GM19468 (cell line): ENCODE measurements at regions not wholly inside any gene's neighbourhood (a gene's known extent, or its start where the extent isn't known, plus 50 kb on each side); places are given as distances from the start of the nearest gene placed in this dataset.
A peak's percentile ranks its signal among the peaks of the same experiment; 100 is the strongest.
"Not testable (repeated sequence)": the region's sequence is repeated elsewhere in the genome, so short reads cannot be mapped to it uniquely, and the experiment has no call there.

ENCODE experiments used
- ATAC-seq: cut with Tn5 transposase; IDR thresholded peaks from one replicate; pipeline ENCODE4 v1.9.1; 2021; ENCODE audit warnings: mild to moderate bottlenecking, moderate library complexity, moderate number of reproducible peaks; ENCODE audit not compliant: unreplicated experiment; ENCODE audit errors: extremely low read depth

- peak; percentile 46 for ATAC-seq
Measured at GRCh38 chr2:122758967-122759366, 1003.5 kb downstream of the TSN start.

DNA sequence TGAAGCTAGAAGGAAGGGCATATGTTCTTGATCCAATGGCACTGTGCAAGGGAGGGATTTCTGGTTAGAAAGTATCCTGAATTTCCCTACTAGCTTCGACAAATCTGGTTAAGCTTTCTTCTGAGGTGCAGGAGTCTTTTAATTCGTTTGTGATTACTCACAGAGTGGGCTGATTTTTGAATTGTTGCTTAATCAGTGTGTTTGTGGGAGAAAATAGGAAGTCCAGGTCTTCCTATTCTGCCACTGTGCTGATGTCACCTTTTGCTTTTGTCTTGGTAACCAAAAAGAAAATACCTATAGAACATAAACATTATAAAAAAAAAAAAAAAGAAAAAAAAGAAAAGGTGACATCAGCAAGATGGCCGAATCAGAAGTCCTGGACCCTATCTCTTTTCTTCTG is 1008.6 kb downstream of the TSN start:
- no peak for ATAC-seq

GRCh38 chr2:122780251-122780650 is 1024.8 kb downstream of the TSN start:
- no peak for ATAC-seq

DNA sequence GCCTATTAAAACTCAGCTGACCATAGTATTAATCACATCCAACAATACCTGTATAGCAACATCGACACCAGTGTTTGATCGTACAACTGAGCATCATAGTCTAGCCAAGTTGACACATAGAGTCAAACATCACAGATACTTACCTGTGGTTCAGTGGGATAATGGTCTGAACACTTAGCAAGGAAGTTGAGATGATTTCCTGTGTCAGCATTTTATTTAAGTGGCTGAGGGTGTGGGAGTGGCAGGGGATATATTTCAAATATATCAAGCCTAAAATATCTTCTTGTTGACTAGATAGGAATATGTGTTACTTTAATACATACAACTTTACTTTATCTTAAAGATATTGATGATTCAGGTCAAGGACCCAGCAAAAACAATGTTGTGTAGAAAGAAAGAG is 1038.6 kb downstream of the TSN start:
- ATAC-seq = no peak

DNA sequence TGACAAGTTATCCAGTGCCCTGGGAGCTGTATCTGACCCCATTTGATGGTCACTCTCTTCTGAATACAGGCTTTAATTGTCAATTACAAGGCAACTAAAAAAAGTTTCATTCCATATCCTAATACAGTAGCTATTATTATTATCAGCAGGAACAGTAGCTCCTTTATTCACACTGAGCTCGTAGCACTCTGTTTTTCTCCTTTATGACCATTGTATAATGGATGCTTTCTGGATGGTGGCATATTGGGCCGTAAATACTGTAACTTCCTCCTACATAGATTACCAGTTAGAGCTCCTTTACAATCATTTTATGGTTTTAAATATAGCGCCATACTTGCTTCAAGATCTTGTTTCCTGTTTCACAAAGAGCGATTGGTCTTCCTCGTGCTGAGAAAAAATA is 1040.3 kb downstream of the TSN start:
- ATAC-seq = no peak

DNA sequence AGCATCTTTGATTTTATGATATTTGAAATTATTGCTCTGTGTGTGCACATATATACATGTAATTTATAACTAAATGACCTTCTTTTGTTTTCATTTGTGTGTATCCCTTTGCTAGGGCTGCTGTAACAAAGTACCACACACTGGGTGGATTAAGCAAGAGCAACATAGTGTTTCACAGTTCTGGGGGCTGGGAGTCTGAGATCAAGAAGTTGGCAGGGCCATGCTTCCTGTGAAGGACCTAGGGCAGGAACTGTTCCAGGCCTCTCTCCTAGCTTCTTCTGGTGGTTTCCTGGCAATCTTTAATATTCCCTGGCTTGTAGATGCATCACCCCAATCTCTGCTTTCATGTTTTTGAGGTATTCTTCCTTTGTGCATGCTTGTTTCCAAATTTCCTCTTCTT is 1043.9 kb downstream of the TSN start:
- no peak for ATAC-seq

GRCh38 chr2:122800781-122801180 is 1045.3 kb downstream of the TSN start:
- ATAC-seq = no peak

DNA sequence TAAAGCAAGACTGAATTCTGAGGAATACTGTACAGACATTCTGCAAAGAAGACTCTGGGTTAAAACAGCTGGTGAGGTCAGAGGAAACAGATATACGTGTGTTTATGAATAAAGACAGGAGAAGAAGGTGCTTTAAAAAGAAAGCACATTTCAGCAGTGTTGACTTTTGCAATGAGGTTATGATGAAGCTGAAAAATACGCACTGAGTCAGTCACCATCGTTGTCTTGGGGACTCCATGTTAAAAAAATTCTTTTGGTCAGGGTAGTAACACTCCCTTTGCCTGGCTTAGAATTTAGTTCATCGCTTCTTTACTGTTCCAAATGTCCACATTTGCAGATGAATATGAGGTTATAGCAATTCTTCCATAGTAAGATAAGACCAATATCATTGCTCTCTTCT is 1049.0 kb downstream of the TSN start:
- ATAC-seq = no peak

DNA sequence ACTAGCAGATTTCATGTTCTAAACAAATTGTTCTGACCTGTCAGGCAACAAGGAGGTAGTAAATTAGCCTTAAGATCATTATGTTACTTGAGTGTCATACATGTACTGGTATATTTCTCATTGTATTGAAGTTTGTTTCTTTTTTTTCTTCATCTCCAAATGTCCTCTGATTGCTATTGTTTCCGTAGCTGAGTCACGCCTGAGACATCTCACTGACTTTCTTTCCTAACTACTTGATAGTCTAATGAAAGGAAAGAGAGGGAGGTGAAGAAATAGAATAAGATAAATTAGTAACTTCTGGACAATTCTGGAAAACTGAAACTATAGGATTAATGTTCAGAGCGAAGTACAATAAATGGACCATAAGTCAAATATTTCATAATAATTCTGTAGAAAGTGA is 1049.9 kb downstream of the TSN start:
- no peak for ATAC-seq

DNA sequence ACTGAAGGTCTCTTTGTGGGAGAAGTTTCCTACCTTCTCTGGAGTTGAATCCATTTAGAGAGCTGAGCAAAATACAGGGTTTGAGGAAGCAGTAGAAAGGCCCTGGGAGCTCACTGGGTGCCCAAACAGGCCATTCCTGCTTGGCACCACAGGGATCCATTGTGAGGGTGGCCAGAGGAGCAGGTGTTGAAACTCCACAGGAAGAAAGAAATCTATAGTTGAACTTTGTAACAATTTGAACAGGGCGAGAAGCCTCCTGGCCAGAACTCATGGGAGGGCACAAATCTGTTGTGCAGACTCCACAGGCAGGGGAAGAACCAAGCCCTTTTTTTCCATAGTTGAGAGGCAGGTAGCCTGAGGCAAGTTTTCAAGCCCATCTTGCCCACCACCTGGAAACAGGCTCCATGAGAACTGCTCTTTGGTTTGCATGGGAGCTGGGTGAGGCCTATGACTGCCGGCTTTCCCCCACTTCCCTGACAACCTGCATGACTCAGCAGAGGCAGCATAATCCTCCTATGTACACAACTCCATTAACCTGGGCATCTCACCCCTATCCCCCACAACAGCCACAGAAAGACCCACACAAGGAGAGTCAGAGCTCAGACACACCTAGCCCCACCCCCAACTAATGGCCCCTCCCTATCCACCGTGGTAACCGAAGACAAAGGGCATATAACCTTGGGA is 1053.0 kb downstream of the TSN start:
- ATAC-seq = no peak

DNA sequence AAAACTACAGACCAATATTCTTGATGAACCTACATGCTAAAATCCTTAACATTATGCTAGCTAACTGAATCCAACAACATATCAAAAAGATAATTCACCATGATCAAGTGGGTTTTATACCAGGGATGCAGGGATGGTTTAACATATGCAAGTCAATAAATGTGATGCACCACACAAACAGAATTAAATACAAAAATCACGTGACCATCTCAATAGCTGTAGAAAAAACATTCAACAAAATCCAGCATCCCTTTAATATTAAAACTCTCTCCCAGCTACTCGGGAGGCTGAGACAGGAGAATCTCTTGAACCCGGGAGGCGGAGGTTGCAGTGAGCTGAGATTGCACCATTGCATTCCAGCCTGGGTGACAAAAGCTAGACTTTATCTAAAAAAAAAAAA is 1056.8 kb downstream of the TSN start:
- ATAC-seq = not testable (repeated sequence)

DNA sequence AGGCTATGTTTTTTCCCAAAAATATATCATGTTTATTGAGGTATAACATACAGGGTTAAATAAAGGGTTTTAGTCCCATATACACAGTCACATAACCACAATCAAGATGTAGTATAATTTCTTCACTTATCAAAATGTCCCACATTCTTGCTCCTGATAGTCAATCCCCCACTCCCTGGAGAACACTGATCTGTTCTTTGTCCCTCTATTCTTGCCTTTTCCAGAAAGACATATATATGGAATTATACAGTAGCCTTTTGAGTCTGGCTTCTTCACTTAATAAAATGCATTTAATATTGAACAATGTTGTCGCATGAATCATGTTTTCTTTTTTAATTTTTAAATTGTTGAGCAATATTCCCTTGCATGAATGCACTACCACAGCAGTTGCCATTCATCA is 1059.7 kb downstream of the TSN start:
- no peak for ATAC-seq

GRCh38 chr2:122816803-122817202 is 1061.4 kb downstream of the TSN start:
- no peak for ATAC-seq

- no peak for ATAC-seq
Measured at GRCh38 chr2:122822319-122822718, 1066.9 kb downstream of the TSN start.

GRCh38 chr2:122830157-122830556 is 1074.7 kb downstream of the TSN start:
- no peak for ATAC-seq

DNA sequence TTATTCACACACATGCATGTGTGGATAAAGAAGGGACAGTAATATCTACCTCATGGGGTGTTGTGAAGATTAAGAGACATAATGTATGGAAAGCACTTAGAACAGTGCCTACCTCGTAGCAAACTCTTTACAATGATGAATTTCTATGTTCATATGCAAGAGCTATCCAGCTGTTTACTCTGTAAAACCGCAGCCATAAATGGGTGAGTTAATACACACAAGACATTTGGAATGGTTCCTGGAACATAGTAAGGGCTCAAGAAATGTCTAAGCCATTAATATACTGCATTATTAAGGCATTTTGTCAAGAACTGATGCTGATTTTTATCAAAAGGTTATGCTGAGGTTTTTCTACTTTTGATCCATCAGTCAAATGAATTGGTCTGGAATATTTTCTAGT is 1076.2 kb downstream of the TSN start:
- ATAC-seq = no peak

GRCh38 chr2:122843503-122843902 is 1088.1 kb downstream of the TSN start:
- ATAC-seq = no peak

GRCh38 chr2:122851161-122851560 is 1095.7 kb downstream of the TSN start:
- no peak for ATAC-seq

DNA sequence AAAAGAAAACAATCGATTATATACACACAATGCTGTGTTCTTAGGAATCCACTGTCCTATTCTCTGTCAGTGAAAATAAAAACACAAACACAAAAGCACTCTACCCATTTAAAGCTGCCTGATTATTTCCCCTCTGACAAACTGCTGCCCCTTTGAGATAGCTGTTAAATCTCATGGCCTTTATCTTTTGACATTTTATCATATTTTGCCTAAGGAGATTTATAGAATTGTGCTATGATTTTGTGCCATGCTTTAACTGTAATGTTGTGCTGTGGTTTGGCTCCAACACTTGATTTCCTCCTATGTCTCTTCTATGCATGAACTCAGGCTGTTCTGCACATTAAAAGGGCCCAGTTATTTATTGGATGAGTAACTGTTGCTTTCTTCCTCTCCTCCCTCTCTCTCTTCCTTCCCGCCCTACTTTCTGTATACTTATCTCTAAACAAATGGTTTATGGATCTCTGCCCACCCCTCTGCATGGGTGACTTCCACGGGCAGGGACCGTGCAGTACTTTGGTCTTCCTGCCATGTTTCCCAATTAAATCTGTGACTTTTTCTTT is 1096.6 kb downstream of the TSN start:
- ATAC-seq = no peak

GRCh38 chr2:122856696-122857095 is 1101.2 kb downstream of the TSN start:
- ATAC-seq = no peak

DNA sequence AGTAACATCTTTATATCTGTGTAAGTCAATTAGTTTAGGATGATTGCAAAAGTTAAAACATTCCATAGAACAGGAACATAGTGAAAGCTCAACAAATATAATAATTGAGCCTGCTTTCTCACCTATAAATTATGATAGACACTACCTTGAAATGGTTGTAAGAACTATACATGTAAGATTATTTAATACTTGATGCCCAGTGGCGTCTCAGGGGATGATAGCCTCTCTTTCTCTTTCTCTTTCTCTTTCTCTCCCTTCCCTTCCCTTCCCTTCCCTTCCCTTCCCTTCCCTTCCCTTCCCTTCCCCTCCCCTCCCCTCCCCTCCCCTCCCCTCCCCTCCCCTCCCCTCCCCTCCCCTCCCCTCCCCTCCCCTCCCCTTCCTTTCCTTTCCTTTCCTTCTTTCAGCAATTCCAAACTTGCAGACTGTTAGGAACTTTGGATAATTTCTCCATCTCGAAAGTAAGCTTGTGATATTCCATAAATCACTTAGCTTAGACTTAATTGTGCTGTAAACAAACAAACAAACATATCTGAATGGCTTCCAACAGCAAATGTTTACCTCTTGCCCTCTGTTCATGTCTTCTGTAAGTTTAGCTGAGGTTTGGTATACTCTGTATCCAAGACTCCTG is 1102.7 kb downstream of the TSN start:
- no peak for ATAC-seq

DNA sequence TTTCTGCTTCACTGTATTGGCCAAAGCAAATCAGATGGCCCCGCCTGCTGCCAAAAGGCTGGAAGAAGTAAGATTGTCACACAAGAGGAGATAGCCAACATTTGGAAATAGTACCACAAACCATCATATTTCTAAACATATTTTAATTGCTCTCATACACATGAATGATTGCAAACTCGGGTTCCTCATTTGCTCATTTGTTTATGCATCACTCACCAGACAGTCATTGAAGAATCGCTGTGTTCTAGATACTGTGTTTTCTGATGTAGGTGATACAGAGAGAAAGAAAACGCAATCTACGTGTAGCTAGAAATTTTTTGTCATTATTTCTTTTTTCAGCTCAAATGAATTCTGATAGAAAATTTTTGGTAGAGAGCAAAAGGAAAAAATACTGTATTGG is 1103.4 kb downstream of the TSN start:
- no peak for ATAC-seq
